ENCODE measurements at regions not wholly inside any gene's neighbourhood (a gene's known extent, or its start where the extent isn't known, plus 50 kb on each side); places are given as distances from the start of the nearest gene placed in this dataset.
A peak's percentile ranks its signal among the peaks of the same experiment; 100 is the strongest.

DNA sequence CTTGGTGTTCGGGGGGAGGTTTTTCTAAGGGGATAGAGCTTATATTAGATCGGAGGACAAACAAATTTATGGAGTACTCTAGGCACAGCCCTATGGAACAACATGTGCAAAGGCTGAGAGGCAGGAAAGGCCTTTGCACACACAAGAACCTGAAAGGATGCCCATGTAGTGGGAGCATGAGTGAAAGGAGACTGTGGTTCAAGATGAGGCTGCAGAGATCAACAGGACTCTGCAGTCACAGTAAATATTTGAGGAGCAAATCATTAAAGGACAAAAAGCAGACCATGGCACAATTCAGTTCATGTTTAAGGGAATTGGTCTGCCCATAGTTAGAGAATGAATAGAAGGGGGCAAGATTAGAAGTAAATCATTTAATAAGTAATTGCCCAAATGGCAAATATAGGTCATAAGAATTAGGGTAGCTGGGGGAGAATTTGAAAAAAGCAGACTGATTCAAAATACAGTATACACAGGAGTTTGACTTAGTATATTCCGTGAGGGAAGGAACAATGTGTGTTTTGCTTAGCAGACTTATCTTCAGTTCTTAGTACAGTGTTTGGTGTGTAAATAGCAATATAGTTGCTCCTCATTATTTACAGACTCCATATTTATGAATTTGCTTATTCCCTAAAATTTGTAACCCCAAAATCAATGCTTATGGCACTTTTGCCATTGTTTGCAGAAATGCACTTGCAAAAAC lies 268.1 kb downstream of the SEC16B start:
- Histone ChIP-seq H3K9me3 (ENCODE audit: control insufficient read depth in 4 of 4, low read length in 3 of 4) (no peaks in the 10 kb centered on the region), H3K27me3 (ENCODE audit: control insufficient read depth in 4 of 4, insufficient read depth in 4 of 4, low read length in 3 of 4) (no peaks in the 10 kb centered on the region), H3K4me3 (ENCODE audit: low read depth in 1 of 3, low read length in 3 of 3) (no peak overlapping the region), H3K27ac (ENCODE audit: low read depth in 1 of 2, low read length in 2 of 2) (peak overlapping the region; percentile 6 to 42), H3K4me1 (ENCODE audit: control insufficient read depth in 4 of 4, insufficient read depth in 4 of 4, low read length in 3 of 4) (peaks cover 0 to 25% (median 16%) of the 10 kb centered on the region in 4 donors), H3K9ac (ENCODE audit: low read depth in 1 of 2, low read length in 2 of 2) (no peak overlapping the region), H3K36me3 (ENCODE audit: control insufficient read depth in 4 of 4, insufficient read depth in 3 of 4, low read depth in 1 of 4, low read length in 3 of 4) (no peaks in the 10 kb centered on the region)
- TF ChIP-seq, protein P1, sequence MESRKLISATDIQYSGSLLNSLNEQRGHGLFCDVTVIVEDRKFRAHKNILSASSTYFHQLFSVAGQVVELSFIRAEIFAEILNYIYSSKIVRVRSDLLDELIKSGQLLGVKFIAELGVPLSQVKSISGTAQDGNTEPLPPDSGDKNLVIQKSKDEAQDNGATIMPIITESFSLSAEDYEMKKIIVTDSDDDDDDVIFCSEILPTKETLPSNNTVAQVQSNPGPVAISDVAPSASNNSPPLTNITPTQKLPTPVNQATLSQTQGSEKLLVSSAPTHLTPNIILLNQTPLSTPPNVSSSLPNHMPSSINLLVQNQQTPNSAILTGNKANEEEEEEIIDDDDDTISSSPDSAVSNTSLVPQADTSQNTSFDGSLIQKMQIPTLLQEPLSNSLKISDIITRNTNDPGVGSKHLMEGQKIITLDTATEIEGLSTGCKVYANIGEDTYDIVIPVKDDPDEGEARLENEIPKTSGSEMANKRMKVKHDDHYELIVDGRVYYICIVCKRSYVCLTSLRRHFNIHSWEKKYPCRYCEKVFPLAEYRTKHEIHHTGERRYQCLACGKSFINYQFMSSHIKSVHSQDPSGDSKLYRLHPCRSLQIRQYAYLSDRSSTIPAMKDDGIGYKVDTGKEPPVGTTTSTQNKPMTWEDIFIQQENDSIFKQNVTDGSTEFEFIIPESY (IDR thresholded peaks at IDR 0.05) = peak; percentile 13
- TF ChIP-seq, protein P2, sequence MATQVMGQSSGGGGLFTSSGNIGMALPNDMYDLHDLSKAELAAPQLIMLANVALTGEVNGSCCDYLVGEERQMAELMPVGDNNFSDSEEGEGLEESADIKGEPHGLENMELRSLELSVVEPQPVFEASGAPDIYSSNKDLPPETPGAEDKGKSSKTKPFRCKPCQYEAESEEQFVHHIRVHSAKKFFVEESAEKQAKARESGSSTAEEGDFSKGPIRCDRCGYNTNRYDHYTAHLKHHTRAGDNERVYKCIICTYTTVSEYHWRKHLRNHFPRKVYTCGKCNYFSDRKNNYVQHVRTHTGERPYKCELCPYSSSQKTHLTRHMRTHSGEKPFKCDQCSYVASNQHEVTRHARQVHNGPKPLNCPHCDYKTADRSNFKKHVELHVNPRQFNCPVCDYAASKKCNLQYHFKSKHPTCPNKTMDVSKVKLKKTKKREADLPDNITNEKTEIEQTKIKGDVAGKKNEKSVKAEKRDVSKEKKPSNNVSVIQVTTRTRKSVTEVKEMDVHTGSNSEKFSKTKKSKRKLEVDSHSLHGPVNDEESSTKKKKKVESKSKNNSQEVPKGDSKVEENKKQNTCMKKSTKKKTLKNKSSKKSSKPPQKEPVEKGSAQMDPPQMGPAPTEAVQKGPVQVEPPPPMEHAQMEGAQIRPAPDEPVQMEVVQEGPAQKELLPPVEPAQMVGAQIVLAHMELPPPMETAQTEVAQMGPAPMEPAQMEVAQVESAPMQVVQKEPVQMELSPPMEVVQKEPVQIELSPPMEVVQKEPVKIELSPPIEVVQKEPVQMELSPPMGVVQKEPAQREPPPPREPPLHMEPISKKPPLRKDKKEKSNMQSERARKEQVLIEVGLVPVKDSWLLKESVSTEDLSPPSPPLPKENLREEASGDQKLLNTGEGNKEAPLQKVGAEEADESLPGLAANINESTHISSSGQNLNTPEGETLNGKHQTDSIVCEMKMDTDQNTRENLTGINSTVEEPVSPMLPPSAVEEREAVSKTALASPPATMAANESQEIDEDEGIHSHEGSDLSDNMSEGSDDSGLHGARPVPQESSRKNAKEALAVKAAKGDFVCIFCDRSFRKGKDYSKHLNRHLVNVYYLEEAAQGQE (IDR thresholded peaks at IDR 0.05) = no peak
- TF ChIP-seq, protein P3, sequence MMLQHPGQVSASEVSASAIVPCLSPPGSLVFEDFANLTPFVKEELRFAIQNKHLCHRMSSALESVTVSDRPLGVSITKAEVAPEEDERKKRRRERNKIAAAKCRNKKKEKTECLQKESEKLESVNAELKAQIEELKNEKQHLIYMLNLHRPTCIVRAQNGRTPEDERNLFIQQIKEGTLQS (IDR thresholded peaks at IDR 0.05) = no peak
- peak; percentile 19 to 37 for TF ChIP-seq RAD21 (IDR thresholded peaks at IDR 0.05)
- TF ChIP-seq EGR1 (IDR thresholded peaks at IDR 0.05; ENCODE audit: low read depth in 2 of 2) = no peak
- TF ChIP-seq HNF4A (conservative IDR thresholded peaks at IDR 0.05) = peak; percentile 72 to 77
- peak; percentile 52 to 81 for TF ChIP-seq RXRA (IDR thresholded peaks at IDR 0.05)
- TF ChIP-seq GABPA (IDR thresholded peaks at IDR 0.05 in 1 of 2, conservative IDR thresholded peaks at IDR 0.05 in 1 of 2) = no peak
- no peak for TF ChIP-seq NR2F2 (IDR thresholded peaks at IDR 0.05)
- TF ChIP-seq, protein P4, sequence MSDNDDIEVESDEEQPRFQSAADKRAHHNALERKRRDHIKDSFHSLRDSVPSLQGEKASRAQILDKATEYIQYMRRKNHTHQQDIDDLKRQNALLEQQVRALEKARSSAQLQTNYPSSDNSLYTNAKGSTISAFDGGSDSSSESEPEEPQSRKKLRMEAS (IDR thresholded peaks at IDR 0.05) = no peak
- TF ChIP-seq SP1 (IDR thresholded peaks at IDR 0.05) = no peak
- peak; percentile 59 for TF ChIP-seq FOXA2 (IDR thresholded peaks at IDR 0.05)
- TF ChIP-seq TAF1 (conservative IDR thresholded peaks at IDR 0.05) = no peak
- TF ChIP-seq, protein P5, sequence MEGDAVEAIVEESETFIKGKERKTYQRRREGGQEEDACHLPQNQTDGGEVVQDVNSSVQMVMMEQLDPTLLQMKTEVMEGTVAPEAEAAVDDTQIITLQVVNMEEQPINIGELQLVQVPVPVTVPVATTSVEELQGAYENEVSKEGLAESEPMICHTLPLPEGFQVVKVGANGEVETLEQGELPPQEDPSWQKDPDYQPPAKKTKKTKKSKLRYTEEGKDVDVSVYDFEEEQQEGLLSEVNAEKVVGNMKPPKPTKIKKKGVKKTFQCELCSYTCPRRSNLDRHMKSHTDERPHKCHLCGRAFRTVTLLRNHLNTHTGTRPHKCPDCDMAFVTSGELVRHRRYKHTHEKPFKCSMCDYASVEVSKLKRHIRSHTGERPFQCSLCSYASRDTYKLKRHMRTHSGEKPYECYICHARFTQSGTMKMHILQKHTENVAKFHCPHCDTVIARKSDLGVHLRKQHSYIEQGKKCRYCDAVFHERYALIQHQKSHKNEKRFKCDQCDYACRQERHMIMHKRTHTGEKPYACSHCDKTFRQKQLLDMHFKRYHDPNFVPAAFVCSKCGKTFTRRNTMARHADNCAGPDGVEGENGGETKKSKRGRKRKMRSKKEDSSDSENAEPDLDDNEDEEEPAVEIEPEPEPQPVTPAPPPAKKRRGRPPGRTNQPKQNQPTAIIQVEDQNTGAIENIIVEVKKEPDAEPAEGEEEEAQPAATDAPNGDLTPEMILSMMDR (IDR thresholded peaks at IDR 0.05; ENCODE audit: low read depth, low read length, missing input control) = no peak
- no peak for TF ChIP-seq FOXA1 (IDR thresholded peaks at IDR 0.05)
- TF ChIP-seq JUND (IDR thresholded peaks at IDR 0.05) = peak; percentile 28 to 43
- peak; percentile 16 for TF ChIP-seq HNF4G (IDR thresholded peaks at IDR 0.05)
- peak; percentile 34 for TF ChIP-seq YY1 (IDR thresholded peaks at IDR 0.05)
- DNase-seq (ENCODE audit: low spot score) = no peak
- WGBS = 35% methylated on average over 3 of the region's 3 CpGs
